WTC11 (cell line): ENCODE measurements at regions not wholly inside any gene's neighbourhood (a gene's known extent, or its start where the extent isn't known, plus 50 kb on each side); places are given as distances from the start of the nearest gene placed in this dataset.

Experiments used
- ATAC-seq: fragments of 200-7000 bp; cut with Tn5 transposase; 2 replicates; pipeline ENCODE4 v1.10.0; 2021; ENCODE audit warnings: mild to moderate bottlenecking, moderate library complexity
- CTCF ChIA-PET: fragments of 300-600 bp; sonication (Branson Sonifier 250); formaldehyde crosslinking; loops from one replicate; lab custom pipeline; 2021; ENCODE audit warnings: antibody characterized with exemption; lab: Charles Lee
- POLR2A ChIA-PET: fragments of 350-600 bp; sonication (Branson Sonifier 250); formaldehyde crosslinking; loops from one replicate; lab custom pipeline; 2021; ENCODE audit warnings: antibody characterized with exemption; lab: Charles Lee
- DNase-seq: peaks from one replicate; pipeline ENCODE4 v3.0.0; 2021; ENCODE audit warnings: low spot score
- H3K27ac Mint-ChIP-seq: 2 replicates; pipeline ENCODE4 v1.8.0; 2021; ENCODE audit warnings: mixed read lengths
- H3K27me3 Mint-ChIP-seq: 2 replicates; pipeline ENCODE4 v1.8.0; 2021; ENCODE audit warnings: low read depth, mild to moderate bottlenecking, moderate library complexity, mixed read lengths
- H3K36me3 Mint-ChIP-seq: 2 replicates; pipeline ENCODE4 v1.8.0; 2021; ENCODE audit warnings: mixed read lengths
- H3K4me1 Mint-ChIP-seq: 2 replicates; pipeline ENCODE4 v1.8.0; 2022; ENCODE audit warnings: mixed read lengths
- H3K4me3 Mint-ChIP-seq: 2 replicates; pipeline ENCODE4 v1.8.0; 2021; ENCODE audit warnings: mild to moderate bottlenecking, moderate library complexity, mixed read lengths
- H3K9me3 Mint-ChIP-seq: 2 replicates; pipeline ENCODE4 v1.8.0; 2021; ENCODE audit warnings: mixed read lengths
- CBFB ChIP-seq: sonication (generic); formaldehyde crosslinking; IDR thresholded peaks from 2 replicates; pipeline ENCODE4 v1.8.1; 2022; ENCODE audit warnings: mild to moderate bottlenecking, low read depth, missing genetic modification reagents
- CREM ChIP-seq: sonication (generic); formaldehyde crosslinking; IDR thresholded peaks from 2 replicates; pipeline ENCODE4 v1.8.1; 2022; ENCODE audit warnings: mild to moderate bottlenecking, missing genetic modification reagents, moderate library complexity
- GRHL2 ChIP-seq: fragments of 250-450 bp; sonication (Bioruptor Pico); IDR thresholded peaks from 2 replicates; pipeline ENCODE4 v1.8.0; 2022; ENCODE audit warnings: mild to moderate bottlenecking, moderate library complexity; ENCODE audit not compliant: insufficient replicate concordance, severe bottlenecking
- GTF2I ChIP-seq: fragments of 250-450 bp; sonication (Bioruptor Pico); conservative IDR thresholded peaks from 2 replicates; pipeline ENCODE4 v1.4.0; 2021; ENCODE audit warnings: mild to moderate bottlenecking
- JUN ChIP-seq: sonication (generic); formaldehyde crosslinking; IDR thresholded peaks from 2 replicates; pipeline ENCODE4 v1.8.0; 2023; ENCODE audit warnings: mild to moderate bottlenecking, missing genetic modification reagents
- NR1H2 ChIP-seq: sonication (generic); formaldehyde crosslinking; IDR thresholded peaks from 2 replicates; pipeline ENCODE4 v1.9.0; 2021; ENCODE audit warnings: mild to moderate bottlenecking, moderate library complexity, missing genetic modification reagents
- RELA ChIP-seq: sonication (generic); formaldehyde crosslinking; IDR thresholded peaks from 2 replicates; pipeline ENCODE4 v1.8.1; 2022; ENCODE audit warnings: missing genetic modification reagents, mild to moderate bottlenecking, borderline replicate concordance
- TCF7 ChIP-seq: sonication (generic); formaldehyde crosslinking; IDR thresholded peaks from 2 replicates; pipeline ENCODE4 v1.8.0; 2022; ENCODE audit warnings: mild to moderate bottlenecking, low read depth, missing genetic modification reagents, moderate library complexity
- ZNF138 ChIP-seq: sonication (generic); formaldehyde crosslinking; conservative IDR thresholded peaks from 2 replicates; pipeline ENCODE4 v1.8.1; 2022; ENCODE audit warnings: mild to moderate bottlenecking, moderate library complexity, missing genetic modification reagents
- ZNF671 ChIP-seq: fragments of 250-450 bp; sonication (Bioruptor Pico); IDR thresholded peaks from 2 replicates; pipeline ENCODE4 v1.8.0; 2021; ENCODE audit warnings: mild to moderate bottlenecking
- TF ChIP-seq, protein P1 (sequence below): sonication (generic); formaldehyde crosslinking; conservative IDR thresholded peaks from 2 replicates; pipeline ENCODE4 v1.8.1; 2023; ENCODE audit warnings: mild to moderate bottlenecking, low read depth, missing genetic modification reagents, moderate library complexity
- TF ChIP-seq, protein P2 (sequence below): sonication (generic); formaldehyde crosslinking; conservative IDR thresholded peaks from 2 replicates; pipeline ENCODE4 v1.8.1; 2022; ENCODE audit warnings: mild to moderate bottlenecking, missing genetic modification reagents
- TF ChIP-seq, protein P3 (sequence below): sonication (generic); formaldehyde crosslinking; IDR thresholded peaks from 2 replicates; pipeline ENCODE4 v1.8.1; 2023; ENCODE audit warnings: mild to moderate bottlenecking, missing genetic modification reagents, moderate library complexity
- TF ChIP-seq, protein P4 (sequence below): sonication (generic); formaldehyde crosslinking; IDR thresholded peaks from 2 replicates; pipeline ENCODE4 v1.8.1; 2023; ENCODE audit warnings: mild to moderate bottlenecking, missing genetic modification reagents, borderline replicate concordance
- TF ChIP-seq, protein P5 (sequence below): sonication (generic); formaldehyde crosslinking; IDR thresholded peaks from 2 replicates; pipeline ENCODE4 v1.8.1; 2022; ENCODE audit warnings: mild to moderate bottlenecking, moderate library complexity, missing genetic modification reagents

DNA sequence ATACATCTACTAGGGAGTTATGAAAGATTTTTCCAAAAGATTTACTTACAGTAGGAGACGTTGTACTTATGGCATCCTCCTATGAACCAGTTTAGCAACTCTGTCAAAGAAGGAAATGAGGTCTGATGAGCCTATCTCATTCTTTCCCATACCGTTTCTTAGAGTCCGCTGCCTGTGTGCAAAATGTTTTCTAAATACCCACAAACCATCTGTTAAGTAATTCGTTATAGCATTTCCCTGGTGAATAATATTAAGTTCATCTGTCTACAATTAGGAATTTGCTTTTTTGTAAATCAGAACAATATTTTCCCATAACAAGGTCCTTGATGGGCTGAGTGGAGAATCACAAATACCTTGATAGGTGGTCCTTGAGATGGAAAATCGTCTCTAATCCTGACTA is 178.8 kb upstream of the TMTC4 start (continued):
- TF ChIP-seq TCF7 (CRISPR knock-in tag) (no peak), ZNF138 (no peak)
- TF ChIP-seq, protein P1, sequence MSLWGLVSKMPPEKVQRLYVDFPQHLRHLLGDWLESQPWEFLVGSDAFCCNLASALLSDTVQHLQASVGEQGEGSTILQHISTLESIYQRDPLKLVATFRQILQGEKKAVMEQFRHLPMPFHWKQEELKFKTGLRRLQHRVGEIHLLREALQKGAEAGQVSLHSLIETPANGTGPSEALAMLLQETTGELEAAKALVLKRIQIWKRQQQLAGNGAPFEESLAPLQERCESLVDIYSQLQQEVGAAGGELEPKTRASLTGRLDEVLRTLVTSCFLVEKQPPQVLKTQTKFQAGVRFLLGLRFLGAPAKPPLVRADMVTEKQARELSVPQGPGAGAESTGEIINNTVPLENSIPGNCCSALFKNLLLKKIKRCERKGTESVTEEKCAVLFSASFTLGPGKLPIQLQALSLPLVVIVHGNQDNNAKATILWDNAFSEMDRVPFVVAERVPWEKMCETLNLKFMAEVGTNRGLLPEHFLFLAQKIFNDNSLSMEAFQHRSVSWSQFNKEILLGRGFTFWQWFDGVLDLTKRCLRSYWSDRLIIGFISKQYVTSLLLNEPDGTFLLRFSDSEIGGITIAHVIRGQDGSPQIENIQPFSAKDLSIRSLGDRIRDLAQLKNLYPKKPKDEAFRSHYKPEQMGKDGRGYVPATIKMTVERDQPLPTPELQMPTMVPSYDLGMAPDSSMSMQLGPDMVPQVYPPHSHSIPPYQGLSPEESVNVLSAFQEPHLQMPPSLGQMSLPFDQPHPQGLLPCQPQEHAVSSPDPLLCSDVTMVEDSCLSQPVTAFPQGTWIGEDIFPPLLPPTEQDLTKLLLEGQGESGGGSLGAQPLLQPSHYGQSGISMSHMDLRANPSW (CRISPR knock-in tag): no peak

DNA sequence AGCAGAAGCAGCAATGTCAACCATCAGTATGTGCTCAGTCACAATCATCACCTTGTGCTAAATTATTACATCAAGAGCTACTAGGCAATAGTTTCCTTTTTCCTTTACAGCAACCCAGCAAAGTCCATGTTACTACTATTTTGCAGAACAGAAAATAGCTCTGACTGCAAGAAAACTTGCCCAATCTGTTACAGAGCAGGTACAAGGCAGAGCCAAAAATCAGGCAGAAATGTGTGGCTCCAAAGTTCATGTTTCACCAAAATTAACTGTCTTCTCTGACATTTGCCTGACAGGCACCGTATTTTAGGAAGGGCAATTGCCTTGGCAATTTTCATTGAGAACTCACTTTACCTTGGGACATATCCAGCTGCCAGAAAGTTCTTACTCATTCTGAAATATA is 177.6 kb upstream of the TMTC4 start:
- Mint-ChIP-seq H3K36me3 (0 out of 2 replicates have a peak, but pooled peaks cover 2% of the 10 kb centered on the region), H3K27ac (no peak overlapping the region), H3K4me3 (no peak overlapping the region), H3K9me3 (peaks cover 16% of the 10 kb centered on the region), H3K4me1 (peaks cover 17% of the 10 kb centered on the region), H3K27me3 (no peaks in the 10 kb centered on the region)
- POLR2A ChIA-PET: no interaction called here
- TF ChIP-seq GTF2I (CRISPR knock-in tag) (no peak), NR1H2 (no peak), CREM (CRISPR knock-in tag) (no peak)
- TF ChIP-seq, protein P2, sequence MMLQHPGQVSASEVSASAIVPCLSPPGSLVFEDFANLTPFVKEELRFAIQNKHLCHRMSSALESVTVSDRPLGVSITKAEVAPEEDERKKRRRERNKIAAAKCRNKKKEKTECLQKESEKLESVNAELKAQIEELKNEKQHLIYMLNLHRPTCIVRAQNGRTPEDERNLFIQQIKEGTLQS: no peak
- no peak for DNase-seq
- no peak for ATAC-seq
- CTCF ChIA-PET: no interaction called here

DNA sequence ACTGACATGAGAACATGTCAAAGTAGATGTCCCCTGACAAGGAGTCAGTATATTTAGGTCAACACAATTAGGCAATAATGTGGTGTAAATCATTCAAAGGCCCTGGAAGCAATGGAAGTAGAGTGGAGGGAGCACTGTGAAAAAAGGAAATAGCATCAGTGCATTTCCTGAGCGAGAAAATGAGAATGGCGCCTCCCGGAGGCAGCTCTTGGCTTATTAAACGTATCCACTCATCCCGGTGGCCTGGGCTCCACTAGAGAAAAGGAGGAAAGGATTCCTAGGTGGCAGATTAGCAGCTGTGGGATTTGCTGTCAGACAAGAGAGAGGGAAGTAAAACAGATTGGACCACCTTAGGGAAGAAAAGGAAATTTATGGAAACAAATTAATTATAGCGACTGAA is 173.7 kb upstream of the TMTC4 start:
- peak; percentile 46; the same call in 1 of the 2 replicates for ATAC-seq
- Mint-ChIP-seq H3K9me3 (peaks cover 19% of the 10 kb centered on the region), H3K4me1 (peaks cover 2% of the 10 kb centered on the region), H3K36me3 (0 out of 2 replicates have a peak, but pooled peaks cover 2% of the 10 kb centered on the region), H3K27me3 (no peaks in the 10 kb centered on the region; the same call in 1 of the 2 replicates), H3K27ac (no peak overlapping the region), H3K4me3 (no peak overlapping the region)
- peak; percentile 35 for DNase-seq
- POLR2A ChIA-PET: interaction anchor here (0.8 kb wide), 1 partner anchor 9 kb away, joined by 3 read pairs; no protein-coding TSS in a partner anchor
- CTCF ChIA-PET: interaction anchor here (1.0 to 1.8 kb wide), 2 partner anchors 18 to 21 kb away, joined by 3 to 7 read pairs; no protein-coding TSS in a partner anchor
- TF ChIP-seq JUN (CRISPR knock-in tag): no peak
- TF ChIP-seq, protein P3, sequence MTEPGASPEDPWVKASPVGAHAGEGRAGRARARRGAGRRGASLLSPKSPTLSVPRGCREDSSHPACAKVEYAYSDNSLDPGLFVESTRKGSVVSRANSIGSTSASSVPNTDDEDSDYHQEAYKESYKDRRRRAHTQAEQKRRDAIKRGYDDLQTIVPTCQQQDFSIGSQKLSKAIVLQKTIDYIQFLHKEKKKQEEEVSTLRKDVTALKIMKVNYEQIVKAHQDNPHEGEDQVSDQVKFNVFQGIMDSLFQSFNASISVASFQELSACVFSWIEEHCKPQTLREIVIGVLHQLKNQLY: no peak
- TF ChIP-seq, protein P4, sequence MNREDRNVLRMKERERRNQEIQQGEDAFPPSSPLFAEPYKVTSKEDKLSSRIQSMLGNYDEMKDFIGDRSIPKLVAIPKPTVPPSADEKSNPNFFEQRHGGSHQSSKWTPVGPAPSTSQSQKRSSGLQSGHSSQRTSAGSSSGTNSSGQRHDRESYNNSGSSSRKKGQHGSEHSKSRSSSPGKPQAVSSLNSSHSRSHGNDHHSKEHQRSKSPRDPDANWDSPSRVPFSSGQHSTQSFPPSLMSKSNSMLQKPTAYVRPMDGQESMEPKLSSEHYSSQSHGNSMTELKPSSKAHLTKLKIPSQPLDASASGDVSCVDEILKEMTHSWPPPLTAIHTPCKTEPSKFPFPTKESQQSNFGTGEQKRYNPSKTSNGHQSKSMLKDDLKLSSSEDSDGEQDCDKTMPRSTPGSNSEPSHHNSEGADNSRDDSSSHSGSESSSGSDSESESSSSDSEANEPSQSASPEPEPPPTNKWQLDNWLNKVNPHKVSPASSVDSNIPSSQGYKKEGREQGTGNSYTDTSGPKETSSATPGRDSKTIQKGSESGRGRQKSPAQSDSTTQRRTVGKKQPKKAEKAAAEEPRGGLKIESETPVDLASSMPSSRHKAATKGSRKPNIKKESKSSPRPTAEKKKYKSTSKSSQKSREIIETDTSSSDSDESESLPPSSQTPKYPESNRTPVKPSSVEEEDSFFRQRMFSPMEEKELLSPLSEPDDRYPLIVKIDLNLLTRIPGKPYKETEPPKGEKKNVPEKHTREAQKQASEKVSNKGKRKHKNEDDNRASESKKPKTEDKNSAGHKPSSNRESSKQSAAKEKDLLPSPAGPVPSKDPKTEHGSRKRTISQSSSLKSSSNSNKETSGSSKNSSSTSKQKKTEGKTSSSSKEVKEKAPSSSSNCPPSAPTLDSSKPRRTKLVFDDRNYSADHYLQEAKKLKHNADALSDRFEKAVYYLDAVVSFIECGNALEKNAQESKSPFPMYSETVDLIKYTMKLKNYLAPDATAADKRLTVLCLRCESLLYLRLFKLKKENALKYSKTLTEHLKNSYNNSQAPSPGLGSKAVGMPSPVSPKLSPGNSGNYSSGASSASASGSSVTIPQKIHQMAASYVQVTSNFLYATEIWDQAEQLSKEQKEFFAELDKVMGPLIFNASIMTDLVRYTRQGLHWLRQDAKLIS (CRISPR knock-in tag): no peak
- no peak for TF ChIP-seq GRHL2 (CRISPR knock-in tag)
- TF ChIP-seq RELA: no peak
- TF ChIP-seq, protein P5, sequence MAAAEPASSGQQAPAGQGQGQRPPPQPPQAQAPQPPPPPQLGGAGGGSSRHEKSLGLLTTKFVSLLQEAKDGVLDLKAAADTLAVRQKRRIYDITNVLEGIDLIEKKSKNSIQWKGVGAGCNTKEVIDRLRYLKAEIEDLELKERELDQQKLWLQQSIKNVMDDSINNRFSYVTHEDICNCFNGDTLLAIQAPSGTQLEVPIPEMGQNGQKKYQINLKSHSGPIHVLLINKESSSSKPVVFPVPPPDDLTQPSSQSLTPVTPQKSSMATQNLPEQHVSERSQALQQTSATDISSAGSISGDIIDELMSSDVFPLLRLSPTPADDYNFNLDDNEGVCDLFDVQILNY: no peak
- TF ChIP-seq ZNF671: no peak
- TF ChIP-seq CBFB (CRISPR knock-in tag): no peak
